WI38 (cell line): ENCODE measurements at regions not wholly inside any gene's neighbourhood (a gene's known extent, or its start where the extent isn't known, plus 50 kb on each side); places are given as distances from the start of the nearest gene placed in this dataset.

Experiments used
- H3K4me3 ChIP-seq: 2 replicates; pipeline ENCODE4 v1.5.1; 2011; ENCODE audit warnings: low read depth, mild to moderate bottlenecking, control low read depth, low read length
- CTCF ChIP-seq: IDR thresholded peaks from 2 replicates; pipeline ENCODE4 v1.5.1; 2012; ENCODE audit warnings: low read depth, mild to moderate bottlenecking, control low read depth, low read length

GRCh38 chr13:66205807-66206206 is 1024.3 kb downstream of the PCDH9 start:
- H3K4me3 ChIP-seq: no peak overlapping the region
- no peak for TF ChIP-seq CTCF

- TF ChIP-seq CTCF: no peak
- no peak overlapping the region for H3K4me3 ChIP-seq
Measured at GRCh38 chr13:66200555-66200954, 1029.6 kb downstream of the PCDH9 start.

- no peak overlapping the region for H3K4me3 ChIP-seq
- TF ChIP-seq CTCF: no peak
Measured at GRCh38 chr13:66195238-66195637, 1034.9 kb downstream of the PCDH9 start.

- no peak overlapping the region for H3K4me3 ChIP-seq
- no peak for TF ChIP-seq CTCF
Measured at GRCh38 chr13:66189986-66190385, 1040.2 kb downstream of the PCDH9 start.

GRCh38 chr13:66180836-66181235 is 1049.3 kb downstream of the PCDH9 start:
- no peak for TF ChIP-seq CTCF
- no peak overlapping the region for H3K4me3 ChIP-seq

GRCh38 chr13:66171920-66172319 is 1058.2 kb downstream of the PCDH9 start:
- no peak overlapping the region for H3K4me3 ChIP-seq
- no peak for TF ChIP-seq CTCF

- H3K4me3 ChIP-seq: no peak overlapping the region
- no peak for TF ChIP-seq CTCF
Measured at GRCh38 chr13:66162470-66162869, 1067.7 kb downstream of the PCDH9 start.

- TF ChIP-seq CTCF: no peak
- no peak overlapping the region for H3K4me3 ChIP-seq
Measured at GRCh38 chr13:66159511-66159910, 1070.6 kb downstream of the PCDH9 start.
